ENCODE measurements at regions not wholly inside any gene's neighbourhood (a gene's known extent, or its start where the extent isn't known, plus 50 kb on each side); places are given as distances from the start of the nearest gene placed in this dataset.

DNA sequence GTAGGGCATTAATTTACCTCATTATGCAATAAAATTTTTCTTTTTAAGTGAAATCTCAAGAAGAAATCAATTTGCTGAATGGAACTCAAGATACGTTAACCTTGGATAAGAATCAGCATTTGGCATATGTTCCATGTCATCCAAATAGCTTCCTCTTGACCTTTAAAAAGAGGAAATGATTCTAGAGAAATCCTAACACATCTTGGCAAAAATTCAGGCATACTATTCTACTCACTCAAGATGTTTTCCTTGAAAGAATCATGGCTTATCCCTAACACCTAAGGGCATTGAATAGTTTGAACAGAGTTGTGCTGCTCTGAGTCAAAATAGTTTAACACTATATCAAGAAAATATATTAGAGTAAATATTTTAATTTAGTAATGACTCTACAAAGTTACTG is 678.0 kb downstream of the EPHA4 start:
- Histone ChIP-seq H3K4me3 (ENCODE audit: low read depth, low read length, poor library complexity, severe bottlenecking) (no peak overlapping the region), H3K4me1 (ENCODE audit: insufficient read depth, low read length, severe bottlenecking) (no peaks in the 10 kb centered on the region), H2AFZ (ENCODE audit: low read length) (no peak overlapping the region), H3K9ac (ENCODE audit: low read length) (no peak overlapping the region), H3K9me2 (ENCODE audit: low read depth, low read length) (no peaks in the 10 kb centered on the region), H4K20me1 (ENCODE audit: insufficient read depth, low read length) (no peaks in the 10 kb centered on the region), H3K36me3 (ENCODE audit: insufficient read depth, low read length) (no peaks in the 10 kb centered on the region), H3K27ac (ENCODE audit: low read depth, low read length, poor library complexity, severe bottlenecking) (no peak overlapping the region), H3K9me3 (ENCODE audit: low read length) (no peaks in the 10 kb centered on the region), H3K4me2 (ENCODE audit: low read length) (no peak overlapping the region), H3K27me3 (ENCODE audit: insufficient read depth, low read length) (no peaks in the 10 kb centered on the region), H3F3A (ENCODE audit: insufficient read depth, low read length) (no peaks in the 10 kb centered on the region), H3K79me2 (ENCODE audit: insufficient read depth, low read length) (no peaks in the 10 kb centered on the region)
- TF ChIP-seq, protein P1, sequence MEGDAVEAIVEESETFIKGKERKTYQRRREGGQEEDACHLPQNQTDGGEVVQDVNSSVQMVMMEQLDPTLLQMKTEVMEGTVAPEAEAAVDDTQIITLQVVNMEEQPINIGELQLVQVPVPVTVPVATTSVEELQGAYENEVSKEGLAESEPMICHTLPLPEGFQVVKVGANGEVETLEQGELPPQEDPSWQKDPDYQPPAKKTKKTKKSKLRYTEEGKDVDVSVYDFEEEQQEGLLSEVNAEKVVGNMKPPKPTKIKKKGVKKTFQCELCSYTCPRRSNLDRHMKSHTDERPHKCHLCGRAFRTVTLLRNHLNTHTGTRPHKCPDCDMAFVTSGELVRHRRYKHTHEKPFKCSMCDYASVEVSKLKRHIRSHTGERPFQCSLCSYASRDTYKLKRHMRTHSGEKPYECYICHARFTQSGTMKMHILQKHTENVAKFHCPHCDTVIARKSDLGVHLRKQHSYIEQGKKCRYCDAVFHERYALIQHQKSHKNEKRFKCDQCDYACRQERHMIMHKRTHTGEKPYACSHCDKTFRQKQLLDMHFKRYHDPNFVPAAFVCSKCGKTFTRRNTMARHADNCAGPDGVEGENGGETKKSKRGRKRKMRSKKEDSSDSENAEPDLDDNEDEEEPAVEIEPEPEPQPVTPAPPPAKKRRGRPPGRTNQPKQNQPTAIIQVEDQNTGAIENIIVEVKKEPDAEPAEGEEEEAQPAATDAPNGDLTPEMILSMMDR (IDR thresholded peaks at IDR 0.05; ENCODE audit: low read length) = no peak
- TF ChIP-seq EZH2 (IDR thresholded peaks at IDR 0.05; ENCODE audit: borderline replicate concordance, low read length) = no peak

DNA sequence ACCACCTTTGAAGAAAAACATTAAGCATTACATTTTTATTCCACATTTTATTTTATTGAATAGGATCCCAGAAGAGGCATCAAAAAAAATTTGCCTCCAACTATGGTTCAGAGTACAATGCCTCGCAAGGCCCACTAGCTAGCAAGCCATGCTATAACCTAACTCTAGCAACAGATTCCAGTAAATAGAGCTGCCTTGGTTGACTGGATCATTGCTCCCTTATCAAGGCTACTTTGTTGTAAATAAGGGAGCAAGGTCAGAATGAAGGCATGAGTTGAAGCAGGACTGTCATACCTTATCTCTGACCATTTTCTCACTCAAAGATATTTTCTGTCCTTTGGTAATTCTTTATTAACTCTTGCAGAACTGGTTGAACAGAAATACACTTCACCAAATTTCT is 672.6 kb downstream of the EPHA4 start:
- no peak for TF ChIP-seq EZH2 (IDR thresholded peaks at IDR 0.05; ENCODE audit: borderline replicate concordance, low read length)
- TF ChIP-seq, protein P1 (IDR thresholded peaks at IDR 0.05; ENCODE audit: low read length) = no peak
- Histone ChIP-seq H3K27me3 (ENCODE audit: insufficient read depth, low read length) (no peaks in the 10 kb centered on the region), H3K27ac (ENCODE audit: low read depth, low read length, poor library complexity, severe bottlenecking) (no peak overlapping the region), H3K9me3 (ENCODE audit: low read length) (no peaks in the 10 kb centered on the region), H3K9me2 (ENCODE audit: low read depth, low read length) (no peaks in the 10 kb centered on the region), H3K4me2 (ENCODE audit: low read length) (no peak overlapping the region), H3K36me3 (ENCODE audit: insufficient read depth, low read length) (no peaks in the 10 kb centered on the region), H3K4me3 (ENCODE audit: low read depth, low read length, poor library complexity, severe bottlenecking) (no peak overlapping the region), H3K4me1 (ENCODE audit: insufficient read depth, low read length, severe bottlenecking) (no peaks in the 10 kb centered on the region), H4K20me1 (ENCODE audit: insufficient read depth, low read length) (no peaks in the 10 kb centered on the region), H3K9ac (ENCODE audit: low read length) (no peak overlapping the region), H2AFZ (ENCODE audit: low read length) (no peak overlapping the region), H3K79me2 (ENCODE audit: insufficient read depth, low read length) (no peaks in the 10 kb centered on the region), H3F3A (ENCODE audit: insufficient read depth, low read length) (no peaks in the 10 kb centered on the region)

DNA sequence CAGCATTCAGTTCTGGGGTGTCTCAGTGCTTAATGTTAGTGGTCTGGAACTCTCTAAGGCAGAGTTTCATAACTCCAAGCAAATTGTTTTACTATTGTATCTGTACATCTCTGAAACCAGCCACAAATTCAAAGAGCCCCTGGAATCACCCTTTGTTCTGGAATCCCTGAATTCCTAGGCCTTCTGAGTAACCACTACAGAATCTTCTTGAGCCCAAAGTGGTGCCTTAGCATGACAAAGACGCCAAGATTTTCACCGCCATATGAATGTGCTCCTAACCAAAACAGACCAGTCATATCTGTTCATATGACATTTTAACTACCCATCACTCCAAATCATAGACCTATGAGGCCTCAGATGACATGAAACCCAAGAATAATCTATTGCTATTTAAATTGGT is 668.1 kb downstream of the EPHA4 start:
- Histone ChIP-seq H3K4me2 (ENCODE audit: low read length) (no peak overlapping the region), H3F3A (ENCODE audit: insufficient read depth, low read length) (no peaks in the 10 kb centered on the region), H3K9ac (ENCODE audit: low read length) (no peak overlapping the region), H3K9me3 (ENCODE audit: low read length) (no peaks in the 10 kb centered on the region), H3K9me2 (ENCODE audit: low read depth, low read length) (no peaks in the 10 kb centered on the region), H3K27me3 (ENCODE audit: insufficient read depth, low read length) (no peaks in the 10 kb centered on the region), H3K27ac (ENCODE audit: low read depth, low read length, poor library complexity, severe bottlenecking) (no peak overlapping the region), H4K20me1 (ENCODE audit: insufficient read depth, low read length) (no peaks in the 10 kb centered on the region), H3K36me3 (ENCODE audit: insufficient read depth, low read length) (no peaks in the 10 kb centered on the region), H2AFZ (ENCODE audit: low read length) (no peak overlapping the region), H3K4me1 (ENCODE audit: insufficient read depth, low read length, severe bottlenecking) (no peaks in the 10 kb centered on the region), H3K79me2 (ENCODE audit: insufficient read depth, low read length) (no peaks in the 10 kb centered on the region), H3K4me3 (ENCODE audit: low read depth, low read length, poor library complexity, severe bottlenecking) (no peak overlapping the region)
- no peak for TF ChIP-seq EZH2 (IDR thresholded peaks at IDR 0.05; ENCODE audit: borderline replicate concordance, low read length)
- TF ChIP-seq, protein P1 (IDR thresholded peaks at IDR 0.05; ENCODE audit: low read length) = no peak

Measured in OCI-LY1 (cell line).